PC-9 (cell line): ENCODE measurements at regions not wholly inside any gene's neighbourhood (a gene's known extent, or its start where the extent isn't known, plus 50 kb on each side); places are given as distances from the start of the nearest gene placed in this dataset.

Experiments used
- EZH2 ChIP-seq: fragments of 200-600 bp; sonication (generic); IDR thresholded peaks from 2 replicates; pipeline ENCODE4 v1.8.0; 2017; ENCODE audit warnings: antibody characterized with exemption, low read depth
- TF ChIP-seq, protein P1 (sequence below): fragments of 200-600 bp; sonication (generic); conservative IDR thresholded peaks from 2 replicates; pipeline ENCODE4 v1.6.1; 2017; ENCODE audit warnings: mixed run types, antibody characterized with exemption, mild to moderate bottlenecking, moderate library complexity

DNA sequence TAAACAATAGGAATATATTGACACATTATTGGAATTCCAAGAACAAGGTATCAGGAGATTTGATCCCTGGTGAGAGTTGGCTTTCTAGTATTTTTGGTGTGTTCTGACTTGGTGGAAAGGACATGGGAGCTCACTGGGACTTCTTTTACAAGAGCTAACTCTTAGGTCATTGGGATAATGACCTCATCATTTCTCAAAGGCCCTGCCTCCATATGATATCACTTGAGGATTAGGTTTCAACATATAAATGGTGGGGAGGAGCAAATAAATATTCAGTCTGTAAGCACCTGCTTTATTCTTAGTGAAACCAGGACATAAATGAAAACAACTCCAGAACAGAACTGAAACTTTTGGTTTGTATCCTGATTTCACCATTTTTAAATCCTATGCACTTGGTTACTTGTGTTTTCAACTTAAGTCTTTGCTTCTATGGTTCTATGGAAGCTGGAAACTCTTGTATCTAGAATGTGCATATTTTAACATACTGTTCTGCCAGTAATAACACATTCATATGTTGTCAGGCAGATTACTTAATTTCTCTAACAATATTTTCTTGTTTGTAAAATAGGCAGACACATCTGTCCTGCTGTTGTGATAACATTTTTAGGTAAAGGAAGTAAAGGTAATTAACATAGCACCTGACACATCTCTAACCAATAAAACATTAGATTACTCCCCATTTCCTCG, 1527.7 kb upstream of the CDH8 start:
- no peak for TF ChIP-seq EZH2
- TF ChIP-seq, protein P1, sequence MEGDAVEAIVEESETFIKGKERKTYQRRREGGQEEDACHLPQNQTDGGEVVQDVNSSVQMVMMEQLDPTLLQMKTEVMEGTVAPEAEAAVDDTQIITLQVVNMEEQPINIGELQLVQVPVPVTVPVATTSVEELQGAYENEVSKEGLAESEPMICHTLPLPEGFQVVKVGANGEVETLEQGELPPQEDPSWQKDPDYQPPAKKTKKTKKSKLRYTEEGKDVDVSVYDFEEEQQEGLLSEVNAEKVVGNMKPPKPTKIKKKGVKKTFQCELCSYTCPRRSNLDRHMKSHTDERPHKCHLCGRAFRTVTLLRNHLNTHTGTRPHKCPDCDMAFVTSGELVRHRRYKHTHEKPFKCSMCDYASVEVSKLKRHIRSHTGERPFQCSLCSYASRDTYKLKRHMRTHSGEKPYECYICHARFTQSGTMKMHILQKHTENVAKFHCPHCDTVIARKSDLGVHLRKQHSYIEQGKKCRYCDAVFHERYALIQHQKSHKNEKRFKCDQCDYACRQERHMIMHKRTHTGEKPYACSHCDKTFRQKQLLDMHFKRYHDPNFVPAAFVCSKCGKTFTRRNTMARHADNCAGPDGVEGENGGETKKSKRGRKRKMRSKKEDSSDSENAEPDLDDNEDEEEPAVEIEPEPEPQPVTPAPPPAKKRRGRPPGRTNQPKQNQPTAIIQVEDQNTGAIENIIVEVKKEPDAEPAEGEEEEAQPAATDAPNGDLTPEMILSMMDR, result no peak
